ENCODE measurements at regions not wholly inside any gene's neighbourhood (a gene's known extent, or its start where the extent isn't known, plus 50 kb on each side); places are given as distances from the start of the nearest gene placed in this dataset.

DNA sequence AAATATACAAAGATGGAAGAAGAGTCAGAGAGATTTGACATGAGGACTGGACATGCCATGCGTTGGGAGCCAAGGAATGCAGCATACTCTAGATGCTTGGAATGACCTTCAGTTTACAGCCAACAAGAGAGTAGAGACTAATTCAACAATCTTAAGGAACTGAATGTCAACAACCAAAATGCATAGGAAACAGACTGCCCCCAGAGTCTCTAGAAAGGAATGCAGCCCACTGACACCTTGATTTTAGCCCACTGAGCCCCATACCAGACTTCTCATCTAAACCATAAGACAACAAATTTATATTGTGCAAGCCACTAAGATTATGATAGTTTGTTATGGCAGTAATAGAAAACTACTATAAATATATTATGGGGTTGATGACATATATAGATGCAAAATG, 611.2 kb downstream of the RPS29 start:
- POLR2A ChIA-PET = no interaction called here

DNA sequence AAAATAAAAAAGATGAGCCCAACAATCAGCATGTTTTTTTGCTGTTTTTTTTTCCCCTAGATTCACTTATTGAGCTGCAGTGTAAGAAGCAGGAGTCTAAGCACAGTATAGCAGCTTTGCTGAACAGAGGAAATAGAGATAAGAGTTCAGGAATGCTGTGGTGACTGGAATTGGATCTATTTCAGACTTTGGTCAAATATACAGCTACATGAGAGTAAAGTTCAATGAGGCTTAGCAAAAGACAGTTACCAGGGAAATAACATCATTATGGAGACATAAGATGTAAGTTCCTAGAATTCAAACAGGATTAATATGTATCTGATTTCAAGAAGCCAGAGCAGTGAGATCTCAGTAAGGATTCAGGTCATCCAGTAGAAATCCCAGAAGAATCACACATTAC, 613.0 kb downstream of the RPS29 start:
- H3K27ac ChIP-seq (ENCODE audit: extremely low read depth, low read depth, low read length) = no peak overlapping the region
- H3K36me3 ChIP-seq (ENCODE audit: control insufficient read depth in 2 of 2, insufficient read depth in 1 of 2, low read length in 2 of 2) = no peaks in the 10 kb centered on the region
- no peak overlapping the region for H3K4me3 ChIP-seq (ENCODE audit: low read depth, low read length)
- CTCF ChIA-PET = no interaction called here
- H3K9me3 ChIP-seq (ENCODE audit: control insufficient read depth, insufficient read depth, low read depth, low read length) = no peaks in the 10 kb centered on the region
- H3K4me1 ChIP-seq (ENCODE audit: control insufficient read depth, insufficient read depth, low read length) = no peaks in the 10 kb centered on the region
- POLR2A ChIA-PET = no interaction called here
- TF ChIP-seq EGR2 (tag by site-specific recombination; IDR thresholded peaks at IDR 0.05; ENCODE audit: low read depth) (no peak), SP7 (tag by site-specific recombination; IDR thresholded peaks at IDR 0.05) (no peak), REPIN1 (tag by site-specific recombination; IDR thresholded peaks at IDR 0.05; ENCODE audit: low read depth) (no peak), ZNF221 (tag by site-specific recombination; IDR thresholded peaks at IDR 0.05; ENCODE audit: borderline replicate concordance) (no peak), HOXA7 (CRISPR knock-in tag; IDR thresholded peaks at IDR 0.05; ENCODE audit: borderline replicate concordance) (no peak)
- TF ChIP-seq, protein P1, sequence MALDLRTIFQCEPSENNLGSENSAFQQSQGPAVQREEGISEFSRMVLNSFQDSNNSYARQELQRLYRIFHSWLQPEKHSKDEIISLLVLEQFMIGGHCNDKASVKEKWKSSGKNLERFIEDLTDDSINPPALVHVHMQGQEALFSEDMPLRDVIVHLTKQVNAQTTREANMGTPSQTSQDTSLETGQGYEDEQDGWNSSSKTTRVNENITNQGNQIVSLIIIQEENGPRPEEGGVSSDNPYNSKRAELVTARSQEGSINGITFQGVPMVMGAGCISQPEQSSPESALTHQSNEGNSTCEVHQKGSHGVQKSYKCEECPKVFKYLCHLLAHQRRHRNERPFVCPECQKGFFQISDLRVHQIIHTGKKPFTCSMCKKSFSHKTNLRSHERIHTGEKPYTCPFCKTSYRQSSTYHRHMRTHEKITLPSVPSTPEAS (tag by site-specific recombination; IDR thresholded peaks at IDR 0.05) = no peak

More for the DNA sequence above, 611.2 kb downstream of the RPS29 start:
- no peaks in the 10 kb centered on the region for H3K9me3 ChIP-seq (ENCODE audit: control insufficient read depth, insufficient read depth, low read depth, low read length)
- H3K4me1 ChIP-seq (ENCODE audit: control insufficient read depth, insufficient read depth, low read length) = no peaks in the 10 kb centered on the region
- H3K27ac ChIP-seq (ENCODE audit: extremely low read depth, low read depth, low read length) = no peak overlapping the region
- no peaks in the 10 kb centered on the region for H3K36me3 ChIP-seq (ENCODE audit: control insufficient read depth in 2 of 2, insufficient read depth in 1 of 2, low read length in 2 of 2)
- CTCF ChIA-PET = no interaction called here
- TF ChIP-seq ZNF561 (tag by site-specific recombination; IDR thresholded peaks at IDR 0.05; ENCODE audit: borderline replicate concordance) (no peak), ZNF747 (tag by site-specific recombination; IDR thresholded peaks at IDR 0.05) (no peak), ZNF292 (tag by site-specific recombination; IDR thresholded peaks at IDR 0.05; ENCODE audit: borderline replicate concordance, low read depth) (no peak), ZNF664 (tag by site-specific recombination; IDR thresholded peaks at IDR 0.05) (no peak), WT1 (tag by site-specific recombination; IDR thresholded peaks at IDR 0.05) (no peak)
- no peak overlapping the region for H3K4me3 ChIP-seq (ENCODE audit: low read depth, low read length)

DNA sequence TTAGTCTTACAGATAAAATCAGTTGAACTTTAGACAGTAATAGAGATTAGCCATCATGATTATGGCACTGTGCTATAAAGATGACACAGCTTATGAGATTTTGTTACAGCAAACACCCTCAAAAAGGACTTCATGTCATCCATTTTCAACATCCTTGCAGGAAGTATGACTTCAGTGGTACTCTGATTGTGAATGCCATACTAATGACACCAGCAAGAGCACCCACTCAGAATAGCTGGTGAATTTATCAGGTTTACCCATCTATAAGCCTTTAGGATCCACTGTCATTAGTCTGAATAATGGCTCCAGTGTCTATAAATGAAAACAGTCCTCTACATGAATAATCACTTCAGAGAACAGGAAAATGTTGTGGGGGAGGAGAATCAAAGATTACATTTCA, 615.2 kb downstream of the RPS29 start:
- ChIA-PET POLR2A (no interaction called here), CTCF (no interaction called here)

DNA sequence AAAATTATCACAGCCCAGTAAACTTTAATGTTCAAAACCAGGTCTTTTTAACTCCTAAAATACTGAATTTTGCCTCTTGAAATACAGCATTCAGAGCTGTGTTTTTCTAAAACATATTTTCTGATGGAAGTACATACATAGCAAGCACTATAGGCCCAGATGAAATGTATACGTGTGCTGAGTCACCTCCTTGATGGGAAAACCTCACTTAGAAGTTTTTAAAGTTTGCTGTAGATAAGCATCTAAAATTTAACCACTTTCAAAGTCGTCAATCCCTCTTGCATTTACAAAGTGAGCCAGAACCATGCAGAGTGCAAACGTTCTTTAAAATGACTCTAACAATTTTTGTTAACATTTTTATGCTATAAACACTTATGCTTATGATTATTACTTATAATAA, 618.8 kb downstream of the RPS29 start:
- ChIA-PET POLR2A (no interaction called here), CTCF (no interaction called here)
- TF ChIP-seq ZNF23 (tag by site-specific recombination; IDR thresholded peaks at IDR 0.05; ENCODE audit: borderline replicate concordance) (no peak), ZNF555 (tag by site-specific recombination; conservative IDR thresholded peaks at IDR 0.05) (no peak), ZNF404 (tag by site-specific recombination; IDR thresholded peaks at IDR 0.05) (no peak), ZEB2 (tag by site-specific recombination; IDR thresholded peaks at IDR 0.05) (no peak), ZNF791 (tag by site-specific recombination; IDR thresholded peaks at IDR 0.05) (no peak), ZSCAN18 (tag by site-specific recombination; IDR thresholded peaks at IDR 0.05) (no peak), ZNF624 (tag by site-specific recombination; IDR thresholded peaks at IDR 0.05) (no peak), ZNF843 (tag by site-specific recombination; IDR thresholded peaks at IDR 0.05) (no peak), ZNF138 (tag by site-specific recombination; IDR thresholded peaks at IDR 0.05; ENCODE audit: borderline replicate concordance) (no peak), ZNF18 (tag by site-specific recombination; IDR thresholded peaks at IDR 0.05) (no peak), ZFP3 (tag by site-specific recombination; IDR thresholded peaks at IDR 0.05; ENCODE audit: low read depth) (no peak)

More for the DNA sequence above, 615.2 kb downstream of the RPS29 start:
- peaks cover 12% of the 10 kb centered on the region for H3K4me1 ChIP-seq (ENCODE audit: control insufficient read depth, insufficient read depth, low read length)
- H3K27ac ChIP-seq (ENCODE audit: extremely low read depth, low read depth, low read length) = no peak overlapping the region
- no peaks in the 10 kb centered on the region for H3K36me3 ChIP-seq (ENCODE audit: control insufficient read depth in 2 of 2, insufficient read depth in 1 of 2, low read length in 2 of 2)
- TF ChIP-seq ZNF473 (tag by site-specific recombination; IDR thresholded peaks at IDR 0.05) = no peak
- H3K9me3 ChIP-seq (ENCODE audit: control insufficient read depth, insufficient read depth, low read depth, low read length) = no peaks in the 10 kb centered on the region
- H3K4me3 ChIP-seq (ENCODE audit: low read depth, low read length) = no peak overlapping the region

More for the DNA sequence above, 618.8 kb downstream of the RPS29 start:
- Histone ChIP-seq H3K9me3 (ENCODE audit: control insufficient read depth, insufficient read depth, low read depth, low read length) (no peaks in the 10 kb centered on the region), H3K4me1 (ENCODE audit: control insufficient read depth, insufficient read depth, low read length) (peaks cover 12% of the 10 kb centered on the region), H3K27ac (ENCODE audit: extremely low read depth, low read depth, low read length) (no peak overlapping the region), H3K36me3 (ENCODE audit: control insufficient read depth in 2 of 2, insufficient read depth in 1 of 2, low read length in 2 of 2) (no peaks in the 10 kb centered on the region), H3K4me3 (ENCODE audit: low read depth, low read length) (no peak overlapping the region)
